ENCODE measurements at regions not wholly inside any gene's neighbourhood (a gene's known extent, or its start where the extent isn't known, plus 50 kb on each side); places are given as distances from the start of the nearest gene placed in this dataset.

DNA sequence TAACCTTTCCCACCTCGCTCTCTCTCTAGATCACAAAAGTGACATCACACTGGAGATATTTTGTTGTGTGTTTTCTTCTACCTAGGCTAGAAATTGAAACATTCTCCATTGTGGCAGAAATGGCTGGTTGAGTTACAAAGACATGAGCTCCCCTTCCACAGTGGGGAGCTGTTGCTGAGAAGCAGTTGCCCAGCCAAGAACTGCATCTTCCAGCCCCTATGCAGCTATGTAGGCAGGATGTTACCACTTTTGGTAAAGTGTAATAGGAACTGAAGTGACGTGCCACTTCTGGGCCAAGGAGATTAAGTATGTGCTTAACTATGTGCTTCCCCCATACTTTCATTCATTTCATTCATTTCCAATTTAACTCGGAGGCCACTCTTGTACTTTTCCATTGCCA, 138.7 kb upstream of the E2F7 start:
- WGBS, 2 donors: 58 to 68% methylated on average over 3 of the region's 3 CpGs
- intact Hi-C loops (cut with DNase I): no loop called here
- TF ChIP-seq, protein P1, sequence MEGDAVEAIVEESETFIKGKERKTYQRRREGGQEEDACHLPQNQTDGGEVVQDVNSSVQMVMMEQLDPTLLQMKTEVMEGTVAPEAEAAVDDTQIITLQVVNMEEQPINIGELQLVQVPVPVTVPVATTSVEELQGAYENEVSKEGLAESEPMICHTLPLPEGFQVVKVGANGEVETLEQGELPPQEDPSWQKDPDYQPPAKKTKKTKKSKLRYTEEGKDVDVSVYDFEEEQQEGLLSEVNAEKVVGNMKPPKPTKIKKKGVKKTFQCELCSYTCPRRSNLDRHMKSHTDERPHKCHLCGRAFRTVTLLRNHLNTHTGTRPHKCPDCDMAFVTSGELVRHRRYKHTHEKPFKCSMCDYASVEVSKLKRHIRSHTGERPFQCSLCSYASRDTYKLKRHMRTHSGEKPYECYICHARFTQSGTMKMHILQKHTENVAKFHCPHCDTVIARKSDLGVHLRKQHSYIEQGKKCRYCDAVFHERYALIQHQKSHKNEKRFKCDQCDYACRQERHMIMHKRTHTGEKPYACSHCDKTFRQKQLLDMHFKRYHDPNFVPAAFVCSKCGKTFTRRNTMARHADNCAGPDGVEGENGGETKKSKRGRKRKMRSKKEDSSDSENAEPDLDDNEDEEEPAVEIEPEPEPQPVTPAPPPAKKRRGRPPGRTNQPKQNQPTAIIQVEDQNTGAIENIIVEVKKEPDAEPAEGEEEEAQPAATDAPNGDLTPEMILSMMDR (IDR thresholded peaks at IDR 0.05): no peak
- no peak for TF ChIP-seq POLR2A (IDR thresholded peaks at IDR 0.05)

DNA sequence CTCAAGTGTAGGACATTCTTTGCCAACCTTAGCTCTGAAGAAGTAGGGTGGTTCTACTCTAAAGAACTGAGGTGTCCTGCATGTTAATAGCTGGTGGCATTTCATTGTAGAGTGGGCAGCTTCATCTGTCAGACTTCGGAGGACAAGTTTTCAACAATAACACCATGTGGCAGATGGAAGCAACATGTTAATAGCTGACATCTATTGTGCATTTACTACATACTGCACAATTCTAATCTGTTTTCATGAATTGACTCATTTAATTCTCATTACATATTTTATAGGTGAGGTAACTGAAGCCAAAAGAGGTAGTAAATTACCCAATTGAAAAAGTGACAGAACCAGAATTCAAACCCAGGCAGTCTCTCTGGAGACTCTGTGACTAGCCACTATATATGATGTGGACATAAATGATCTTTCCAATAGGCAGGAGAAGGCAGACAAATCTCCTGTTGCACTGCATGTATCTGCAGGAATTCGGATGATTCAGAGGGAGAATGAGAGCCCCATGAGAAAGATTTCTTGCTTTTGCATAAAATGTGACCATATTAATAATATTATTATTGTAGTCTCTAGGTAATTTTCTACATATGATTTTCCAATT, 137.2 kb upstream of the E2F7 start:
- ATAC-seq (no peak), DNase-seq (no peak)
- WGBS, 2 donors: 47 to 57% methylated on average over 2 of the region's 2 CpGs
- TF ChIP-seq POLR2A (IDR thresholded peaks at IDR 0.05): no peak
- TF ChIP-seq, protein P1 (IDR thresholded peaks at IDR 0.05): no peak
- no peak overlapping the region for H3K27ac ChIP-seq
- H3K9me3 ChIP-seq: no peaks in the 10 kb centered on the region
- no peaks in the 10 kb centered on the region for H3K36me3 ChIP-seq (replicated peaks in 1 of 2; ENCODE audit: insufficient read depth in 1 of 2, low read depth in 2 of 2)
- H3K4me1 ChIP-seq: no peaks in the 10 kb centered on the region
- no peaks in the 10 kb centered on the region for H3K27me3 ChIP-seq
- intact Hi-C loops (cut with DNase I): no loop called here
- H3K4me3 ChIP-seq: no peak overlapping the region

More for the DNA sequence above, 138.7 kb upstream of the E2F7 start:
- Histone ChIP-seq H3K4me1 (no peaks in the 10 kb centered on the region), H3K27ac (no peak overlapping the region), H3K9me3 (no peaks in the 10 kb centered on the region), H3K36me3 (replicated peaks in 1 of 2; ENCODE audit: insufficient read depth in 1 of 2, low read depth in 2 of 2) (no peaks in the 10 kb centered on the region), H3K4me3 (no peak overlapping the region), H3K27me3 (no peaks in the 10 kb centered on the region)
- no peak for ATAC-seq
- DNase-seq: no peak

DNA sequence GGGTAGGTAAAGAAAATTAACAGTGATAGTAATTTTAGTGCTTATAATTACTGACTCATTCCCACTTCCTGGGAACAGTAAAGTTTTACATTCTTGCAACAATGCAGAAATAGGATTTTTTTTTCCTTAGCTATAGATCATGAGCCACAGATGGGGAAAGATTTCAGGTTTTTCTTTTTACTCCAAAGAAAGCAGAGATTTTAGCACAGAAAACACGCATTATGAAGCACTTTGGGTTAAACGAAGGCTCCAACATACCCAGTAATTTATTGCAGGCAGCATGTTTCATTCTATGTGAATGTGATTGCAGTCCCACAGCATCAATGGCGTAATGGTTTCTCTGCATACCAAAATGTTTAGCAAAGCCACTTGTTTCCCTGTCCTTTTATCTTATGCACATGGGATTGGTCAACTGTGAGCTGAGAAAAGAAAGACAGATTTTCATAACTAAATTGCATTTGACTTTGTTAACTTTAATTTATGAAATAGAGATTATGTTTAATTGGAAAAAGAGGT, 124.6 kb upstream of the E2F7 start:
- ATAC-seq (no peak), DNase-seq (no peak)
- TF ChIP-seq POLR2A (IDR thresholded peaks at IDR 0.05): no peak
- TF ChIP-seq, protein P1 (IDR thresholded peaks at IDR 0.05): no peak
- Histone ChIP-seq H3K27me3 (no peaks in the 10 kb centered on the region), H3K36me3 (replicated peaks in 1 of 2; ENCODE audit: insufficient read depth in 1 of 2, low read depth in 2 of 2) (no peaks in the 10 kb centered on the region), H3K27ac (no peak overlapping the region), H3K4me3 (no peak overlapping the region), H3K9me3 (no peaks in the 10 kb centered on the region), H3K4me1 (no peaks in the 10 kb centered on the region)
- intact Hi-C loops (cut with DNase I): no loop called here
- WGBS, 2 donors: 53 to 54% methylated on average over 3 of the region's 3 CpGs

DNA sequence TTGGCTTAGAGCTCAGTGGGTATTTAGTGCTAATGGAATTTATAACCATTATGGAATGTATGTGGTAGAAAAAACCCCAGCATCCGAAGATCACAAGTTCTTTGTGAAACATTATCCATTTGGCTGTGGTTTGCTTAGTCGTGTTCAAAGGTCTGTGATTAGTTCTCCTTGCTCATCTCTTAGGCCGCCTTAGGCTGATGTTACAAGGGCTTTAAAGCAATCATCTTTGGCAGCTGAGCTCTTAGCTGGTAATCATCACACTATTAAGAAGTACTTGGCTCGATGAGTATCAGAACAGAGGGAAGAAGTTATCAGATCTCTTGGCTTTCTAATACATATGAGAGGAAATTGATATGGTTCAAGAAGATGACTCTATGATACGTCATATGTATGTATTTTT, 124.1 kb upstream of the E2F7 start:
- Histone ChIP-seq H3K4me3 (no peak overlapping the region), H3K36me3 (replicated peaks in 1 of 2; ENCODE audit: insufficient read depth in 1 of 2, low read depth in 2 of 2) (no peaks in the 10 kb centered on the region), H3K27ac (no peak overlapping the region), H3K27me3 (no peaks in the 10 kb centered on the region), H3K4me1 (no peaks in the 10 kb centered on the region), H3K9me3 (no peaks in the 10 kb centered on the region)
- DNase-seq (no peak), ATAC-seq (no peak)
- no peak for TF ChIP-seq POLR2A (IDR thresholded peaks at IDR 0.05)
- TF ChIP-seq, protein P1 (IDR thresholded peaks at IDR 0.05): no peak
- 38 to 46% methylated on average over 5 of the region's 5 CpGs for WGBS, 2 donors
- intact Hi-C loops (cut with DNase I): no loop called here

DNA sequence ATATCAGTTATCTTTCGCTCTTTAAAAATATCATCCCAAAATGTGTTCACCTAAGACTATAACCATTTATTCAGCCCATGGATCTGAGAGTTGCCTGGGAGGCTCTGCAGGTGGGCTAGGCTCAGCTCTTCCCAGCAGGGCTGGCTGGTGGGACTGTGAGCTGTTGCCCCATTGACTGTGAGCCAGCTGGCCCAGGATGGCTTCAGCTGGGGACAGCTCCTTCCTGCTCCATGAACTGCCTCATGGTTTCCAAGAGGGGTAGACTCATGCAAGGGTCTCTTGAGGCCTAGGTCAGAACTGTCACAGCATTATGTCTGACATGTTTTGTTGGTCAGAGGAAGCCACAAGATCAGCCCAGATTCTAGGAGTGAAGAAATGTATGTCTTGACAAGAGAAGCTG, 114.1 kb upstream of the E2F7 start:
- Histone ChIP-seq H3K9me3 (no peaks in the 10 kb centered on the region), H3K27ac (no peak overlapping the region)

More for the DNA sequence above, 114.1 kb upstream of the E2F7 start:
- intact Hi-C loops (cut with DNase I): no loop called here
- H3K4me3 ChIP-seq: no peak overlapping the region
- no peaks in the 10 kb centered on the region for H3K36me3 ChIP-seq (replicated peaks in 1 of 2; ENCODE audit: insufficient read depth in 1 of 2, low read depth in 2 of 2)
- WGBS, 2 donors: 92 to 95% methylated on average over 1 of the region's 1 CpG
- no peaks in the 10 kb centered on the region for H3K4me1 ChIP-seq
- no peak for DNase-seq
- H3K27me3 ChIP-seq: no peaks in the 10 kb centered on the region
- TF ChIP-seq, protein P1 (IDR thresholded peaks at IDR 0.05): no peak
- no peak for TF ChIP-seq POLR2A (IDR thresholded peaks at IDR 0.05)
- ATAC-seq: no peak
